MCF 10A (cell line): ENCODE measurements at regions not wholly inside any gene's neighbourhood (a gene's known extent, or its start where the extent isn't known, plus 50 kb on each side); places are given as distances from the start of the nearest gene placed in this dataset.

ENCODE experiments used
- BruUV-seq: library from RNA; stranded (reverse); fragments of 400-500 nt; replicated peaks from 2 replicates; lab custom pipeline; 2021; lab: Mats Ljungman, UMichigan
- CTCF ChIA-PET: fragments of 300-600 bp; sonication (Branson Sonifier 250); formaldehyde crosslinking; extraction: SDS; loops from one replicate; lab custom pipeline; 2021; ENCODE audit warnings: antibody characterized with exemption, inconsistent platforms; lab: Yijun Ruan, JAX
- POLR2A ChIA-PET: fragments of 300-600, 350-650 bp; sonication (Branson Sonifier 250); formaldehyde crosslinking; extraction: SDS; loops from one replicate; lab custom pipeline; 2020; ENCODE audit warnings: antibody characterized with exemption, inconsistent platforms; lab: Yijun Ruan, JAX
- DNase-seq: peaks from one replicate; pipeline ENCODE4 v3.0.0-alpha.2; 2018; ENCODE audit not compliant: unreplicated experiment
- H3K27ac Mint-ChIP-seq: one replicate; pipeline ENCODE4 v1.8.0; 2022; ENCODE audit warnings: mild to moderate bottlenecking, low read depth, mixed read lengths; ENCODE audit not compliant: unreplicated experiment
- H3K27me3 Mint-ChIP-seq: one replicate; pipeline ENCODE4 v1.8.0; 2022; ENCODE audit warnings: mixed read lengths; ENCODE audit not compliant: insufficient read depth, unreplicated experiment
- H3K36me3 Mint-ChIP-seq: one replicate; pipeline ENCODE4 v1.8.0; 2022; ENCODE audit warnings: mild to moderate bottlenecking, moderate library complexity, mixed read lengths; ENCODE audit not compliant: insufficient read depth, unreplicated experiment
- H3K4me1 Mint-ChIP-seq: one replicate; pipeline ENCODE4 v1.8.0; 2022; ENCODE audit warnings: mixed read lengths; ENCODE audit not compliant: insufficient read depth, unreplicated experiment
- H3K4me3 Mint-ChIP-seq: one replicate; pipeline ENCODE4 v1.8.0; 2022; ENCODE audit warnings: mild to moderate bottlenecking, moderate library complexity, mixed read lengths; ENCODE audit not compliant: unreplicated experiment
- H3K9me3 Mint-ChIP-seq: one replicate; pipeline ENCODE4 v1.8.0; 2022; ENCODE audit warnings: mixed read lengths; ENCODE audit not compliant: unreplicated experiment
- intact Hi-C: fragments of 100-400 bp; cut with micrococcal nuclease; formaldehyde crosslinking; loops from 2 replicates; pipeline ENCODE4 v1.14.1; 2022
- TF ChIP-seq, protein P1 (sequence below): fragments of 200-600 bp; IDR thresholded peaks from one replicate; pipeline ENCODE4 v1.8.0; 2022; ENCODE audit warnings: antibody characterized with exemption, mild to moderate bottlenecking; ENCODE audit not compliant: unreplicated experiment

DNA sequence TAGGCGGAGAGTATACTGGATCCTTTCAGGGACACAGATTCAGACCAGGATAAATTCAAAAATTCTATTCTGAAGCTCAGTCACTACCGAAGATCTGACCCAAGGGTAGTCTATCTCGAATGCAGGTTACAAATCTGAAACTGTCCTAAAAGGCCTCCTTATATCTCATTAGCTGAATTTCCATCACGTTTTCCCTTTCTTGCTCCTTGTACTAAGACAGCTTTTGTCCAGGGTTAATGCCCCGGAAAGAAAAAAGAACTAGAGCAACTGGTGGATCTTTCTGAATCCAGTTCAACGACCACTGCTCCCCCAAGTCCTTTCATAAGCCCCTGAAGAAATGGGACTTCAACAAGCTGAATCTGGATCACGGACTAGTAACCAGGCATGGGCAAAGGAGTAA lies 97.5 kb upstream of the CCDC85A start:
- no peaks in the 10 kb centered on the region for H3K36me3 Mint-ChIP-seq
- H3K4me3 Mint-ChIP-seq: no peak overlapping the region
- DNase-seq: no peak
- H3K4me1 Mint-ChIP-seq: peaks cover 5% of the 10 kb centered on the region
- TF ChIP-seq, protein P1, sequence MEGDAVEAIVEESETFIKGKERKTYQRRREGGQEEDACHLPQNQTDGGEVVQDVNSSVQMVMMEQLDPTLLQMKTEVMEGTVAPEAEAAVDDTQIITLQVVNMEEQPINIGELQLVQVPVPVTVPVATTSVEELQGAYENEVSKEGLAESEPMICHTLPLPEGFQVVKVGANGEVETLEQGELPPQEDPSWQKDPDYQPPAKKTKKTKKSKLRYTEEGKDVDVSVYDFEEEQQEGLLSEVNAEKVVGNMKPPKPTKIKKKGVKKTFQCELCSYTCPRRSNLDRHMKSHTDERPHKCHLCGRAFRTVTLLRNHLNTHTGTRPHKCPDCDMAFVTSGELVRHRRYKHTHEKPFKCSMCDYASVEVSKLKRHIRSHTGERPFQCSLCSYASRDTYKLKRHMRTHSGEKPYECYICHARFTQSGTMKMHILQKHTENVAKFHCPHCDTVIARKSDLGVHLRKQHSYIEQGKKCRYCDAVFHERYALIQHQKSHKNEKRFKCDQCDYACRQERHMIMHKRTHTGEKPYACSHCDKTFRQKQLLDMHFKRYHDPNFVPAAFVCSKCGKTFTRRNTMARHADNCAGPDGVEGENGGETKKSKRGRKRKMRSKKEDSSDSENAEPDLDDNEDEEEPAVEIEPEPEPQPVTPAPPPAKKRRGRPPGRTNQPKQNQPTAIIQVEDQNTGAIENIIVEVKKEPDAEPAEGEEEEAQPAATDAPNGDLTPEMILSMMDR: no peak
- ChIA-PET CTCF (interaction anchor here (0.6 kb wide), 1 partner anchor 10 kb away, joined by 3 read pairs; no protein-coding TSS in a partner anchor), POLR2A (interaction anchor here (0.6 kb wide), 1 partner anchor 420 kb away, joined by 3 read pairs; no protein-coding TSS in a partner anchor)
- H3K9me3 Mint-ChIP-seq: no peaks in the 10 kb centered on the region
- no peak overlapping the region for H3K27ac Mint-ChIP-seq
- intact Hi-C loops: no loop called here
- H3K27me3 Mint-ChIP-seq: no peaks in the 10 kb centered on the region
- BruUV-seq: no TSS peak

DNA sequence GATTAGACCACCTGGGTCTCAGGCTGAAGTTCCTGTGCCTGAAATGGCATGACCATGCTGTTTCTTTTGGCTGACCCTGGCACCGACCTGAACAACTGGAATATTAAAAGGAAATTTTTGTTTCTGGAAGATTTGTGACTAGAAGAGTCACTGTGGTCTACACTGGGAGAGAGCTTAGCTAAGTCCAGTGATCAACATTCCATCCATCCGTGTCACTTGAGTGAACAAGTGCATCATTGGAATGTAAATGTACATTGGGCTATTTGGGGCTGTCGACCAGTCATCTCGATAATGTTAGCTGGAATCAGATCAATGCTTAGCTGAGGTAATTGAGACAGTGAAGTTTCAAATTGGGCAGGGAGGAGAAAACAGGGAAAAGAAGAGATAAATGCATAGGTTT lies 95.4 kb upstream of the CCDC85A start:
- Mint-ChIP-seq H3K4me1 (peaks cover 5% of the 10 kb centered on the region), H3K4me3 (no peak overlapping the region), H3K36me3 (no peaks in the 10 kb centered on the region), H3K27me3 (peaks cover 3% of the 10 kb centered on the region), H3K9me3 (no peaks in the 10 kb centered on the region), H3K27ac (no peak overlapping the region)
- intact Hi-C loops: no loop called here
- CTCF ChIA-PET: no interaction called here
- TF ChIP-seq, protein P1: no peak
- DNase-seq: no peak
- POLR2A ChIA-PET: no interaction called here
- BruUV-seq: no TSS peak

DNA sequence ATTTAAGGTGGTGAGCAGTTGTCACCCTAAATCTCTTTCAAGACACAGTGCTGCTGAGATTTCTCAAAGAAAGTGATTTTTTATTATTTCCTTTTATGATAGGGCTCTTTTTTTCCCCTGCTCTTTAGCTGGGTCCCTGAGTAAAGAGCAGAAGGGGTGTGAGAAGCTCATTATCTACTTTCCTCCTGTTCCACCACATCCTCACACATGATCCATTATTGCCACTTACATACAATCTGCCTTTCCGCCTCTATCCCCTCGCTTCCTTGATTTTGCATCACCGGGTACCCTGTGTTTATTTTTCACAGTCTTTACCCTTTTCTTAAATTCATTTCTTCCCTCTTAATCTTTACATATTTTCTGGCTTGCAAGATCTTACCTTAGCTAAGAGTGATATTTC lies 93.9 kb upstream of the CCDC85A start:
- POLR2A ChIA-PET: interaction anchor here (0.6 kb wide), 1 partner anchor 49 kb away, joined by 6 read pairs; no protein-coding TSS in a partner anchor
- intact Hi-C loops: no loop called here
- CTCF ChIA-PET: interaction anchor here (1.0 kb wide), 1 partner anchor 1060 kb away, joined by 3 read pairs; no protein-coding TSS in a partner anchor
- no peak overlapping the region for H3K27ac Mint-ChIP-seq
- no peaks in the 10 kb centered on the region for H3K4me1 Mint-ChIP-seq
- peaks cover 15% of the 10 kb centered on the region for H3K27me3 Mint-ChIP-seq
- TF ChIP-seq, protein P1: no peak
- no peaks in the 10 kb centered on the region for H3K36me3 Mint-ChIP-seq
- no peak overlapping the region for H3K4me3 Mint-ChIP-seq
- DNase-seq: no peak
- no TSS peak for BruUV-seq
- H3K9me3 Mint-ChIP-seq: no peaks in the 10 kb centered on the region

DNA sequence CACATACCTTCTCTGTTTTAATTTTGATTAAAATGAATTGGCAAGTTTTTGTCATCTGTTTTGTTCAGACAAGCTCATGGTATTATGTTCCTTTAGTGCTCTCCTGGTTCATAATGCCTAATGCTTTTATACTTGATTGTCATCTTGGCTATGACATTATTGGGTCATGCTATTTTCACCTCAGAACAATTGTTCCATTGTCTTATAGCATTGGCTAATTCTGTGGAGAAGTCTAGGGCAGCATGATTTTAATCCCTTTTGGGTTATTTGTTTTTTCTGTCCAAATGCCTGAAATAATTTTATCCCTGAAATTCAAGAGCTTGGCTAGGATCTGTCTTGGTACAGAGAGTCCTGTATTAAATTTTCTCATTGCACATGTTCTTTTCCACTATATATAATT lies 83.8 kb upstream of the CCDC85A start:
- CTCF ChIA-PET: interaction anchor here (0.9 kb wide), 1 partner anchor 28 kb away, joined by 3 read pairs; no protein-coding TSS in a partner anchor
- peaks cover 10% of the 10 kb centered on the region for H3K4me1 Mint-ChIP-seq
- intact Hi-C loops: no loop called here
- TF ChIP-seq, protein P1: no peak
- DNase-seq: no peak
- POLR2A ChIA-PET: no interaction called here
- H3K36me3 Mint-ChIP-seq: no peaks in the 10 kb centered on the region
- H3K27ac Mint-ChIP-seq: no peak overlapping the region
- no peaks in the 10 kb centered on the region for H3K9me3 Mint-ChIP-seq
- H3K4me3 Mint-ChIP-seq: no peak overlapping the region
- H3K27me3 Mint-ChIP-seq: no peaks in the 10 kb centered on the region
- BruUV-seq: no TSS peak
